ENCODE measurements at regions not wholly inside any gene's neighbourhood (a gene's known extent, or its start where the extent isn't known, plus 50 kb on each side); places are given as distances from the start of the nearest gene placed in this dataset.

DNA sequence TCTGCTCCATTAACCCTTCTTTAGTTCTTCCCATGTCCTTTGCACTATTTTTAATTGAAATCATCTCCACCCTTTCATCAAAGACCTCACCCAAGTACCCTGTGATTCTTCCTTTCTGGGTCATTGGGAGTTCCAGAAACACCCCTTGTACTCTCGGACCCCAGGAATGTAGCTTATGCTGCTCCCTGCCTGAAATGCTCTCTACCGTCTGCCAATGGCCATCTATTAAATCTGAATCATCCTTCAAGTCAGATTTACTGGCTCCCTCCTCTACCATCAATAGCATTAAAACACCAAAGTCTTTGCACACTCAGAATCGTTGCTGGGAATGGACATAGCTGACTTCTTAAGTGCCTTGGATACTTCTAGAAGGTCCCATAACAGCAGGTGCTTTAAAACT lies 73.2 kb upstream of the GADD45A start:
- no peak for TF ChIP-seq POLR2A (IDR thresholded peaks at IDR 0.05)
- TF ChIP-seq EP300 (IDR thresholded peaks at IDR 0.05), result no peak
- TF ChIP-seq, protein P1, sequence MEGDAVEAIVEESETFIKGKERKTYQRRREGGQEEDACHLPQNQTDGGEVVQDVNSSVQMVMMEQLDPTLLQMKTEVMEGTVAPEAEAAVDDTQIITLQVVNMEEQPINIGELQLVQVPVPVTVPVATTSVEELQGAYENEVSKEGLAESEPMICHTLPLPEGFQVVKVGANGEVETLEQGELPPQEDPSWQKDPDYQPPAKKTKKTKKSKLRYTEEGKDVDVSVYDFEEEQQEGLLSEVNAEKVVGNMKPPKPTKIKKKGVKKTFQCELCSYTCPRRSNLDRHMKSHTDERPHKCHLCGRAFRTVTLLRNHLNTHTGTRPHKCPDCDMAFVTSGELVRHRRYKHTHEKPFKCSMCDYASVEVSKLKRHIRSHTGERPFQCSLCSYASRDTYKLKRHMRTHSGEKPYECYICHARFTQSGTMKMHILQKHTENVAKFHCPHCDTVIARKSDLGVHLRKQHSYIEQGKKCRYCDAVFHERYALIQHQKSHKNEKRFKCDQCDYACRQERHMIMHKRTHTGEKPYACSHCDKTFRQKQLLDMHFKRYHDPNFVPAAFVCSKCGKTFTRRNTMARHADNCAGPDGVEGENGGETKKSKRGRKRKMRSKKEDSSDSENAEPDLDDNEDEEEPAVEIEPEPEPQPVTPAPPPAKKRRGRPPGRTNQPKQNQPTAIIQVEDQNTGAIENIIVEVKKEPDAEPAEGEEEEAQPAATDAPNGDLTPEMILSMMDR (IDR thresholded peaks at IDR 0.05), result no peak
- TF ChIP-seq POLR2AphosphoS5 (IDR thresholded peaks at IDR 0.05), result no peak

Data from sigmoid colon (tissue), 4 donors.